SK-N-SH (cell line): ENCODE measurements at regions not wholly inside any gene's neighbourhood (a gene's known extent, or its start where the extent isn't known, plus 50 kb on each side); places are given as distances from the start of the nearest gene placed in this dataset.

ENCODE experiments used
- EP300 ChIP-seq, 2 experiments: IDR thresholded peaks; 2 replicates each; pipeline versions ENCODE4 v1.4.0 to v1.6.1; 2012; ENCODE audit warnings: borderline replicate concordance in 1 of 2, low read depth in 1 of 2, low read length in 1 of 2
- TF ChIP-seq, protein P1 (sequence below): fragments of 200-600 bp; sonication (generic); IDR thresholded peaks from 2 replicates; pipeline ENCODE4 v1.6.1; 2017; ENCODE audit warnings: antibody characterized with exemption, mild to moderate bottlenecking, moderate library complexity

DNA sequence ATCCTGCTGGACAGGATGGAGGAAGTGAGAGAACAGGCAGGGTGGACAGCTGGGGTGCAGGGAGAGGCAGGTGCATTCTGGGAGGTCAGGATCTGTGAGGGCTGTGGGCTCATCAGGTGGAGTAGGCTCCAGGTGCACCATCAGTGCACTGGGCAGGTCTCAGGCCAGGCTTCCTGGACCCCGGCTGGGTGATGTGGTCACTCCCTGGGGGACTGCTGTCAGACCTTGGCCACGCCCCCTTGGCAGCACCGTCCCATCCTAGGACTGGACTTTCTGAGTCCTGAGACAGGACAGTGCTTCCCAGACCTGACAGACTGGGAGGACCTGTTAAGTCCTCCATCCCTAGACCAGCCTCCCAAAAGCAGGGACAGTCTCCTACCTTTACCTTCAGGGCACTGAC is 626.7 kb upstream of the DEFB115 start:
- TF ChIP-seq, protein P1, sequence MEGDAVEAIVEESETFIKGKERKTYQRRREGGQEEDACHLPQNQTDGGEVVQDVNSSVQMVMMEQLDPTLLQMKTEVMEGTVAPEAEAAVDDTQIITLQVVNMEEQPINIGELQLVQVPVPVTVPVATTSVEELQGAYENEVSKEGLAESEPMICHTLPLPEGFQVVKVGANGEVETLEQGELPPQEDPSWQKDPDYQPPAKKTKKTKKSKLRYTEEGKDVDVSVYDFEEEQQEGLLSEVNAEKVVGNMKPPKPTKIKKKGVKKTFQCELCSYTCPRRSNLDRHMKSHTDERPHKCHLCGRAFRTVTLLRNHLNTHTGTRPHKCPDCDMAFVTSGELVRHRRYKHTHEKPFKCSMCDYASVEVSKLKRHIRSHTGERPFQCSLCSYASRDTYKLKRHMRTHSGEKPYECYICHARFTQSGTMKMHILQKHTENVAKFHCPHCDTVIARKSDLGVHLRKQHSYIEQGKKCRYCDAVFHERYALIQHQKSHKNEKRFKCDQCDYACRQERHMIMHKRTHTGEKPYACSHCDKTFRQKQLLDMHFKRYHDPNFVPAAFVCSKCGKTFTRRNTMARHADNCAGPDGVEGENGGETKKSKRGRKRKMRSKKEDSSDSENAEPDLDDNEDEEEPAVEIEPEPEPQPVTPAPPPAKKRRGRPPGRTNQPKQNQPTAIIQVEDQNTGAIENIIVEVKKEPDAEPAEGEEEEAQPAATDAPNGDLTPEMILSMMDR, result no peak
- TF ChIP-seq EP300 (IDR thresholded peaks at IDR 0.05; ENCODE audit: borderline replicate concordance in 1 of 2, low read depth in 1 of 2, low read length in 1 of 2), result no peak
